RPMI8226 (cell line): ENCODE measurements at regions not wholly inside any gene's neighbourhood (a gene's known extent, or its start where the extent isn't known, plus 50 kb on each side); places are given as distances from the start of the nearest gene placed in this dataset.

ENCODE experiments used
- DNase-seq: peaks from one replicate; pipeline ENCODE4 v3.0.0-alpha.2; 2015

DNA sequence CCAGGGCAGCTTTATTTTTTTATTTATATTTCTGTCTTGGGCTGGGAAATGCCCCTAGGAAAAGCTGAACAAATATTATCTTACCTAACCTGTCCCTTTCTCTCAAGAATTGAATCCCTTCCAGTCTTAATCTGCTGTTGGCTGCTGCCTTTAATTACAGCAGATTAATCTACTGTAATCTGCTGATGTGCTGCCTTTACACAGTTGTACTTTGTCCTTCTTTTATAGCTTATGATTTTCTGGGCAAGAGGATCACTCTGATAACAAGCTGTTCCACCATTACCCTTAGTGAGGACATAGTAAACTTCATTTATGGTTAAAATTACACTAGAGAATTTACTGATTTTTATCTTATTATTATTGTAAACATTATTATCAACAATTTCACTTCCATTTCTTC is 234.5 kb upstream of the MAN1A1 start:
- no peak for DNase-seq

DNA sequence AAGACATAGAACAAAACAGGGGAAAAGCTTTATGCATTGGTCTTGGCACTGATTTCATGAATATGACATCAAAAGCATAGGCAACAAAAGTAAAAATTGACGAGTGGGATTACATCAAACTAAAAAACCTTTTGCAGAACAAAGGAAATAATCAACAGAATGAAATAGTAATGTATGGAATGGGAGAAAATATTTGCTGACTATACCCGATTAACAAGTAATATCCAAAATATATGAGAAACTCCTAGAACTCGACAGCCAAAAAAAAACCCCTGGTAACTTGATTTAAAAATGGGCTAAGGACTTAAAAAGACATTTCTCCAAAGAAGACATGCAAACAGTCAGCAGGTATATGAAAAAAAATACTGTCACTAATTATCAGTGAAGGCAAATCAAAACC is 231.7 kb upstream of the MAN1A1 start:
- no peak for DNase-seq

DNA sequence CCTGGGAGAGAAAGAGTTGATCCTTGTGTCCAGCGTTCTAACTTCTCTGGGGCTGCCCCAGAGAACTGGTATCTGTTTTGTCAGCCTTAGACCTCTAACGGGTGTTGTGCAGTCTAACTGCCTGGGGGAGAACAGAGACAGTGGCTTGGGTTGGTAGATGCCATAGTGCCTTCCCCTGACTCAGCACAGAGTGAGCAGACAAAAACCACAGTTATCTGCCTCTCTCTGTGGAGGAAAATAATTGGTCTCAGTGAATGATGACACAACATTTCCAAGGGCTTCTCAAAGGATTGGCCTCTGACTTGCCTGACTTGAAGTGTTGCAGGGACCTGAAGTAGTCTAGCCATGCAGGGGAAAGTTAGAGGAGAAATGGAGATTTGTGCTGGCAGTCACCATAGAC is 226.2 kb upstream of the MAN1A1 start:
- peak; percentile 64 for DNase-seq

DNA sequence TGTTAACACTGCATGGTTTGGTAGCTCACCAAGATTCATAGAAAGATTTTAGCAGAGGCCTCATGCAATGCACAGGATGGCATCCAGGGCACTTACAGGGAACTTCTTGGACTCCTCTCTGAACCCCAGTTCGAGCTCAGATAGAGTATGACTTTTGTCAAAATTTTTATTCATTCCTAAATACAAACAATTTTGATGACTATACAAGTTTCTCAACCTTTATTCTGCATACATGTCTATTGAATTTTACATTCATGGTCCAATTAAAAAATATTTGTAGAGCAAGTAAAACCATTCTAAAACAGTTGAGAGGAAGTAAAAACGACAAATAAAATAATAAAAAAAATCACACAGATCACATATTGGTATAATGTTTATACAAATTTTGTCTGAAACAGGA is 219.0 kb upstream of the MAN1A1 start:
- no peak for DNase-seq

- no peak for DNase-seq
These were observed 217.1 kb upstream of the MAN1A1 start for GRCh38 chr6:119566546-119567260.

GRCh38 chr6:119565893-119566292 is 216.3 kb upstream of the MAN1A1 start:
- DNase-seq, result no peak

DNA sequence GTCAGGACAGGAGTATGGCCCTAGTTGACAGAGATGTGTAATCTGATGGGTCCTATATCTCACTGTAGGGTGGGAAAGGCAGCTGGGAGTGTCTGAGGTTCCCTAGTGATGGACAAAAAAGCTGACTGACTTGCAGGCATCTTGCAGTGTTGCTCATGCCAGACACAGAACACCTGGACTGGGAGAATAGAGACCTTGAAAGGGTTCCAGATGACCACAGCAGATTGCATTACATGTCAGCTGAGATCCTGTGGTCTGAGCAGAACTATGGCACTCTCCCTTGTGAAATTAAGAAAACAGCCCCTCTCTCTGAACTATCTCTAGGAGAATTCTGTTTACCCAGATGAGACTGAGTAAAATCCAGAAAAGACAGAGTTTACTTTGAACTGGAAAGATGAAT is 212.6 kb upstream of the MAN1A1 start:
- peak; percentile 19 for DNase-seq

GRCh38 chr6:119559586-119559985 is 210.0 kb upstream of the MAN1A1 start:
- DNase-seq, result no peak

GRCh38 chr6:119557239-119557638 is 207.7 kb upstream of the MAN1A1 start:
- DNase-seq, result no peak

GRCh38 chr6:119552021-119552420 is 202.5 kb upstream of the MAN1A1 start:
- DNase-seq, result no peak

DNA sequence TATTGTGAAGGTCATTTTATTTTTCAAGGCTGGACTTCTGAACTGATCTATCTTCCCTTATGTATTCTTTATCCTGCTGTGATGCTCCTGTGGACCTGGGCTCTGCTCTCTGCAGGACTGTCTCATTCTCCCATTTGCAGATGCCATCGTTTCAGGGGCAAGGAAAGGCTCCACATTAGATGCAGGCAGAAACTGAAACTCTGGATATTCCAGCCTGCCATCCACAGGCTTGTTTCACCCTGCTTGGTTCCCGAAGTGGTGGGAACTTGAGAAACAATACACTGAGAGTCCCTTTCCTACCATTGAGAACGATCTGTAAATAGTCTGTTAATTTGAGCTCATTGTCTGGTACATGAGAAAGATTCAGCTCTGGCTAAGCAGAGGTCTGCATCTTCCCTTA is 197.5 kb upstream of the MAN1A1 start:
- DNase-seq, result no peak

GRCh38 chr6:119545245-119545644 is 195.7 kb upstream of the MAN1A1 start:
- no peak for DNase-seq

DNA sequence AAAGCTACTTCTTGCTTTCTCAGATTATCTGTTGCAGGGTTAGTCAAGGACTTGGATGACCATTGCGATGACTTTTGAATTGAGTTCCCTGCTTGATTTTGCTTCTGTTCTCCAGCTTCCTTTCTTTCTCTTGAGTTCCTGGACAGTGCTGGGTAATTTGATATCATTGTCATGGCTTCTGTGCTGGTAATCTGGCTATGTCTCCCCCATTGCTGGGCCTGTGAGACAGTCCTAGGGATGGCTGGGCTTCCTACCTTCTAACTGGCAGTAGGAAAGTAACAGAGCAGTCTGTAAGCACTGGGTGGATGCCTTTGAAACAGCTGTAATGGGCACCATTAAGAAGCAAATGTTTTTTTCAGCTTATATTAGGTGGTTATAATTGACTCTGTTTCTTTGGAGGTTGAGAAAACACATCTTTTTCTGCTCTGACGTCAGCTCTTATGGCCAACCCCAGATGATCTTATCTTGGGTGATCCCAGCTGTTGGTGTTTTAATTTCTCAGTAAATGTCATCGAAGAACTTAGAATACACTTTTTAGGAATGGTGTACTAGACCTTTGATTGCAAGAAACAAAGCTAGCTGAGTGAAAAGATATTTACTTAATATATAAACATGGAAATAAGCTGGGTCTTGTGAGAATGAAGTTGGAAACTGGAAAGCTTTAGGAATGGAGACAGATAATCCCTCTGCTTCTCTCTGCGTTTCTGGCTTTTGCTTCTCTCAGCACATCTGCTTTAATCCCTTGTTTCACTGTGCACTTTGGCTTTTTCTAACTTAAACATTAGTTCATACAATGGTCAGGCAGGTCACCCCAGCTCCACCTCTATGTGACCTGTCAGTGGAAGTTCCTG is 195.0 kb upstream of the MAN1A1 start:
- DNase-seq, result no peak

GRCh38 chr6:119543332-119543731 is 193.8 kb upstream of the MAN1A1 start:
- no peak for DNase-seq

DNA sequence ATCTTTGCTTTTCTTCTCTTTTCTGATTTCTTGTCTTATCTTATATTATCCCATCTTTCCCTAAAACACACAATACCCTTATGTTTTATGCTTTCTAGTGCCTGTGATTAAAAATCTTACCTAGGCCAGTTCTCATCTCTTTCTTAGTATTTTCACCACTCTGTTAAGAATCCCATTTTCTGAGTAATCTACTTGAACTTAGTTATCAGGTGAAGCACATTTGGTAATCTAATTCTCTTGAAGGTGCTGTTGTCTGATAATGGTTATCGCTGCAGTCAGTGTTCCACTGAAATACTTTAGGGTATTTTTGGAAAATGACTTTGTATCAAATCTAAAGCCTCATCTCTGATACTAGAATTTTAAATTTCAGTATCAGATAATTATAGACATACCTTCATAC is 192.5 kb upstream of the MAN1A1 start:
- no peak for DNase-seq

DNA sequence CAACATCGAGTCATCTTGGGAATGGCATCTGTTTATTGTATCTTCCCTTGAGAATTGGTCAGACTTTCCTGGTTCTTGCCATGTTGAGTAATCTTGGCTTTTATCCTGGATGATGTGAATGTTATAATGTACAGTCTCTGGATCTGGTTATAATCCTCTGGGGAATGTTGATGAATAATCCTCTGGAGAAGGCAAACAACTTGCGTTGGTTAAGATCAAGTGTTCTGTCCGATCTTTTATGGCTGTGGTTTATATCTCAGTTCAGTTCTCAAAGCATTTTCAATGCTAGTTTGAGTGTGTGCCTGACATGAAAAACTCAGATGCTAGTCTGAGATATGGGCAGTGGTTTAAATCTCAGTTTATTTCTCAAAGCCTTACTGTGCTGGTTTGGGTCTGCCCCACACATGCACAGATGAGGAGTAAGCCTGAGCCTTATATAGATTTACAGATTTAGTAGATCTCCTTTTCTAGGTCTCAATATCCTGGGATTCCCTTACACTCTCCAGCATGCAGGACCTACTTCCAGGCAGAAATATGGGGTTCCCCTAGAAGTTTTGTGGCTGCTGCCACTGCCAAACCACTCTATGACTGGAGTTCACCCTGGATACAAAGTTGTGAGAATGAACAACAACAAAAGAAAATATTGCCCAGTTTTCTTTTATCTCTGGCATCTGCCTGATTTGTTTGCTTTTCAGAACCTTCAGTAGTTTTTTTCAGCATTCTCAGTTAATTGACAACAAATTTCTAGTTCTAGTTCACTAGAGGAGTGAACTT is 191.8 kb upstream of the MAN1A1 start:
- no peak for DNase-seq

DNA sequence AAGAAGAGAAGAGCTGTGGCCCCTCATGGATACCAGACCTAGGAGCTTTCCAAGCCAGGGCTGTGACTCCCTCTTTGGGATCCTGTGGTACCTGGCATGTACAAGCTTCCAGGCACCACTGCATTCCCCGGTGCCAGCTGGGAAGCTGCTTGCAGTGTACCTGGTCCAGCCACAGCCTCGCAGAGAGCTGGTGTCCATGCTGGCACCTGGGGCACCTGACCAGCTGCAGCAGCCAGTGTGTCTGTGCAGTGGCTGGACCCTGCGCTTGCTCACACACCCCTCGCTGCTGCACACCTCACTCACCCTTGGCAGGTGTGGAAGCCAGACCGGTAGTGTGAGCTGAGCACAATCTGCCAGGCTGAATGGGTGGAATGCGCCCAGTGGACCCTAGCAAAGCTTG is 190.9 kb upstream of the MAN1A1 start:
- no peak for DNase-seq

DNA sequence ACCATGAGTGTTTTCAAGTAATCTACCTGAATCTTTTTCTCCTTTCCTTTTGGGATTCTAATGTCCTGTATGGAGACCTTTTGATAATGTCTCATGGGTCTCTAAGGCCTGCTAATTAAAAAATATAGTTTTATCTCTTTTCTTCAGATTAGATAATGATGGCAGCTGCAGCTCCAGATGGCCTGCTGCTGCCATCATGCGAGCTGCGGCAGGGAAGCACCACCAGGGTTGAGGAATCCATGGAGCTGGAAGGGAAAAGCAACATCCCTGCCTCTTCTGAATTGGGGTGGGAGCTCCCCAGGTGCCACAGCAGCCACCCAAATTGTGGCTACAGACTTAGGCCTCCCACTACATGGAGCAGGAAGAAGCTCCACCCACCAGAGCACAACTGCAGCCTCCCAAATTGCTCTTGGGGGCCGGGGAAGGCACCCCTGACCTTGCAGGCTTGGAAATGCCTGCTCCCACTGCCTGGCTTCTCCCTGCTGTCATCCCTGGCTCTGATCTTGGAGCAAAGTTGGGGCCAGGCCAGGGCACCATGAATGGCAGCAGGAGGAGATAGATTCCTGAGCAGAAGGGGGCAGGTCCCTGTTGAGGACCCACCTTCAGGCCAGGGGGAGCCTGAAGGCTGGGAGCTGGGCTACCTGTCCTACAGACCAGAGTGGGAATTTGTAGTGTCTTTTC is 189.6 kb upstream of the MAN1A1 start:
- DNase-seq, result no peak

GRCh38 chr6:119536666-119537065 is 187.1 kb upstream of the MAN1A1 start:
- DNase-seq, result no peak

GRCh38 chr6:119535332-119535731 is 185.8 kb upstream of the MAN1A1 start:
- DNase-seq, result no peak

GRCh38 chr6:119533603-119534279 is 184.2 kb upstream of the MAN1A1 start:
- DNase-seq, result no peak

- no peak for DNase-seq
These were observed 177.6 kb upstream of the MAN1A1 start for GRCh38 chr6:119527231-119527578.
